ACC112 (cell line): ENCODE measurements at regions not wholly inside any gene's neighbourhood (a gene's known extent, or its start where the extent isn't known, plus 50 kb on each side); places are given as distances from the start of the nearest gene placed in this dataset.
A peak's percentile ranks its signal among the peaks of the same experiment; 100 is the strongest.

Experiments used
- H2AFZ ChIP-seq: fragments of 200-600 bp; sonication (generic); one replicate; pipeline ENCODE4 v1.6.0; 2017; ENCODE audit warnings: antibody characterized with exemption, low read length; ENCODE audit not compliant: unreplicated experiment
- H3K27ac ChIP-seq: fragments of 200-600 bp; sonication (generic); 2 replicates; pipeline ENCODE4 v1.5.1; 2014; ENCODE audit warnings: low read depth, mild to moderate bottlenecking, antibody characterized with exemption, low read length, moderate library complexity
- H3K27me3 ChIP-seq: fragments of 200-600 bp; sonication (generic); 2 replicates; pipeline ENCODE4 v1.6.1; 2014; ENCODE audit warnings: mild to moderate bottlenecking, antibody characterized with exemption, low read length, moderate library complexity, mixed read lengths; ENCODE audit not compliant: insufficient read depth
- H3K36me3 ChIP-seq: fragments of 200-600 bp; sonication (generic); 2 replicates; pipeline ENCODE4 v1.6.1; 2016; ENCODE audit warnings: mild to moderate bottlenecking, antibody characterized with exemption, low read length, moderate library complexity, mixed read lengths; ENCODE audit not compliant: insufficient read depth
- H3K4me1 ChIP-seq: fragments of 200-600 bp; sonication (generic); one replicate; pipeline ENCODE4 v1.6.1; 2016; ENCODE audit warnings: low read length, mixed read lengths; ENCODE audit not compliant: insufficient read depth, unreplicated experiment, control insufficient read depth
- H3K4me3 ChIP-seq: fragments of 200-600 bp; sonication (generic); 2 replicates; pipeline ENCODE4 v1.5.1; 2014; ENCODE audit warnings: mild to moderate bottlenecking, low read depth, low read length
- H3K79me2 ChIP-seq: fragments of 200-600 bp; sonication (generic); one replicate; pipeline ENCODE4 v1.6.0; 2016; ENCODE audit warnings: low read length; ENCODE audit not compliant: control insufficient read depth, unreplicated experiment, insufficient read depth

- Histone ChIP-seq H3K4me3 (no peak overlapping the region), H3K36me3 (no peaks in the 10 kb centered on the region), H3K27ac (no peak overlapping the region), H2AFZ (peak overlapping the region; percentile 28), H3K79me2 (no peaks in the 10 kb centered on the region), H3K4me1 (peaks cover 3% of the 10 kb centered on the region), H3K27me3 (no peaks in the 10 kb centered on the region)
These were observed 309.6 kb downstream of the KCNJ2 start for GRCh38 chr17:70478902-70479301.

GRCh38 chr17:70479779-70480178 lies 310.4 kb downstream of the KCNJ2 start:
- H3K4me3 ChIP-seq: no peak overlapping the region
- no peak overlapping the region for H3K27ac ChIP-seq
- peak overlapping the region; percentile 28 for H2AFZ ChIP-seq
- peaks cover 3% of the 10 kb centered on the region for H3K4me1 ChIP-seq
- no peaks in the 10 kb centered on the region for H3K27me3 ChIP-seq
- no peaks in the 10 kb centered on the region for H3K79me2 ChIP-seq
- no peaks in the 10 kb centered on the region for H3K36me3 ChIP-seq

- Histone ChIP-seq H3K4me1 (peaks cover 3% of the 10 kb centered on the region), H3K36me3 (no peaks in the 10 kb centered on the region), H2AFZ (no peak overlapping the region), H3K79me2 (no peaks in the 10 kb centered on the region), H3K27me3 (0 out of 2 replicates have a peak, but pooled peaks cover 3% of the 10 kb centered on the region), H3K27ac (no peak overlapping the region), H3K4me3 (no peak overlapping the region)
These were observed 314.3 kb downstream of the KCNJ2 start for GRCh38 chr17:70483624-70484023.

GRCh38 chr17:70484050-70484449 lies 314.7 kb downstream of the KCNJ2 start:
- H3K27ac ChIP-seq: no peak overlapping the region

GRCh38 chr17:70484496-70484895 lies 315.2 kb downstream of the KCNJ2 start:
- H3K36me3 ChIP-seq: no peaks in the 10 kb centered on the region
- H2AFZ ChIP-seq: no peak overlapping the region
- no peaks in the 10 kb centered on the region for H3K79me2 ChIP-seq
- H3K27ac ChIP-seq: no peak overlapping the region
- no peak overlapping the region for H3K4me3 ChIP-seq
- no peaks in the 10 kb centered on the region for H3K4me1 ChIP-seq
- H3K27me3 ChIP-seq: 0 out of 2 replicates have a peak, but pooled peaks cover 3% of the 10 kb centered on the region

More at GRCh38 chr17:70484050-70484449, 314.7 kb downstream of the KCNJ2 start:
- Histone ChIP-seq H3K36me3 (no peaks in the 10 kb centered on the region), H3K4me3 (no peak overlapping the region), H2AFZ (no peak overlapping the region), H3K79me2 (no peaks in the 10 kb centered on the region), H3K4me1 (peaks cover 2% of the 10 kb centered on the region), H3K27me3 (0 out of 2 replicates have a peak, but pooled peaks cover 3% of the 10 kb centered on the region)

GRCh38 chr17:70492368-70492767 lies 323.0 kb downstream of the KCNJ2 start:
- no peaks in the 10 kb centered on the region for H3K79me2 ChIP-seq
- H3K36me3 ChIP-seq: no peaks in the 10 kb centered on the region
- H3K4me3 ChIP-seq: no peak overlapping the region
- H2AFZ ChIP-seq: no peak overlapping the region
- no peak overlapping the region for H3K27ac ChIP-seq
- H3K27me3 ChIP-seq: no peaks in the 10 kb centered on the region
- no peaks in the 10 kb centered on the region for H3K4me1 ChIP-seq

GRCh38 chr17:70493277-70493874 lies 324.0 kb downstream of the KCNJ2 start:
- Histone ChIP-seq H3K27me3 (no peaks in the 10 kb centered on the region), H3K36me3 (no peaks in the 10 kb centered on the region), H3K4me1 (no peaks in the 10 kb centered on the region), H3K79me2 (no peaks in the 10 kb centered on the region), H3K4me3 (no peak overlapping the region), H2AFZ (no peak overlapping the region), H3K27ac (no peak overlapping the region)

GRCh38 chr17:70498631-70499030 lies 329.3 kb downstream of the KCNJ2 start:
- Histone ChIP-seq H3K79me2 (no peaks in the 10 kb centered on the region), H2AFZ (no peak overlapping the region), H3K27ac (no peak overlapping the region), H3K36me3 (no peaks in the 10 kb centered on the region), H3K27me3 (no peaks in the 10 kb centered on the region), H3K4me1 (no peaks in the 10 kb centered on the region), H3K4me3 (no peak overlapping the region)

- no peaks in the 10 kb centered on the region for H3K79me2 ChIP-seq
- no peaks in the 10 kb centered on the region for H3K4me1 ChIP-seq
- no peak overlapping the region for H3K27ac ChIP-seq
- H3K36me3 ChIP-seq: no peaks in the 10 kb centered on the region
- H3K27me3 ChIP-seq: no peaks in the 10 kb centered on the region
- no peak overlapping the region for H3K4me3 ChIP-seq
- H2AFZ ChIP-seq: no peak overlapping the region
These were observed 329.9 kb downstream of the KCNJ2 start for GRCh38 chr17:70499067-70499786.

- Histone ChIP-seq H2AFZ (no peak overlapping the region), H3K36me3 (no peaks in the 10 kb centered on the region), H3K27ac (no peak overlapping the region), H3K79me2 (no peaks in the 10 kb centered on the region), H3K27me3 (no peaks in the 10 kb centered on the region), H3K4me1 (no peaks in the 10 kb centered on the region), H3K4me3 (no peak overlapping the region)
These were observed 334.1 kb downstream of the KCNJ2 start for GRCh38 chr17:70503449-70503848.

GRCh38 chr17:70510288-70510687 lies 341.0 kb downstream of the KCNJ2 start:
- Histone ChIP-seq H3K79me2 (no peaks in the 10 kb centered on the region), H3K27me3 (no peaks in the 10 kb centered on the region), H3K4me3 (no peak overlapping the region), H3K27ac (no peak overlapping the region), H2AFZ (no peak overlapping the region), H3K36me3 (no peaks in the 10 kb centered on the region), H3K4me1 (no peaks in the 10 kb centered on the region)
